Activated gamma-delta T cell treated with anti-CD3 and anti-CD28 coated beads, Interleukin-2, amount 50 U/mL, for 16 hours (primary cell): ENCODE measurements at regions not wholly inside any gene's neighbourhood (a gene's known extent, or its start where the extent isn't known, plus 50 kb on each side); places are given as distances from the start of the nearest gene placed in this dataset.

Source experiments
- DNase-seq: peaks from one replicate; pipeline ENCODE4 v3.0.0-alpha.2; 2020; ENCODE audit warnings: low read depth

GRCh38 chr2:9681427-9681817 lies 50.6 kb upstream of the YWHAQ start:
- peak; percentile 17 for DNase-seq

GRCh38 chr2:9685637-9686036 lies 54.8 kb upstream of the YWHAQ start:
- DNase-seq = no peak

DNA sequence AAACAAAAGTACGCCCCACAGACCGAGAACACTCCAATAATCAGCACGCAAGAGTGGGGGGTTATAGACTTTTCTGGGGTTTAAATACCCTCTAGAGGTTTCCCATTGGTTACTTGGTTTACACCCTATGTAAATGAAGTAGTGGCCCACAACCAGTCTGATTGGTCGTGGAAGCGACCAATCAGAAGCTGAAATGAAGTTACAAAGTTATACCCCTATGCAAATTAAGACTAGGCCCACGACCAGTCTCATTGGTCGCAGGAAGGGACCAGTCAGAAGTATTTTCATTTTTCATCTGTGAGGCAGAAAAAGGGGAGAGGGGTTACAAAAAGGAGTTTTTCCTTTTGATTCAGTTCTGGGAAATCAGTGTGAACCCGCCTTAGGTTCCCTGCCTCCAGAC lies 55.3 kb upstream of the YWHAQ start:
- no peak for DNase-seq

DNA sequence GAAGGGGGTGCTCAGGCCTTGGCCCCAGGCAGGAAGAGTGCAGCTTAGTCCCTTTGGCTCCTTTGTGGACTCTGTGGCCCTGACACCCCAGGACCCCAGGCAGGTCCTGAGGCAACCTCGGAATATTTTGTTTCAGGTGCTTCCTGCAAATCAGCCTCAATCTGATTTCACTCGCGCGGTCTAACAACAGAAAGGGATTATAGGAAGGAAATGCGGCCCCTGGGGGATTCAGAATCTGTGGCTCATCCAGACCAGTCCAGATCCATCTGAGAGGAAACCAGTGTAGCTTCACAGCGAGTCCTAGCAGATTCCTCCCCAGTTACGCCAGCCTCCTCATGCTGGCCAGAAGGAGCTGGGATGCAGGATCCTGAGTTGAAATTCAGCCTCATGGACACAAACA lies 59.5 kb upstream of the YWHAQ start:
- DNase-seq = no peak

- no peak for DNase-seq
Measured at GRCh38 chr2:9690716-9691498, 60.1 kb upstream of the YWHAQ start.

GRCh38 chr2:9692456-9693195 lies 61.8 kb upstream of the YWHAQ start:
- no peak for DNase-seq

DNA sequence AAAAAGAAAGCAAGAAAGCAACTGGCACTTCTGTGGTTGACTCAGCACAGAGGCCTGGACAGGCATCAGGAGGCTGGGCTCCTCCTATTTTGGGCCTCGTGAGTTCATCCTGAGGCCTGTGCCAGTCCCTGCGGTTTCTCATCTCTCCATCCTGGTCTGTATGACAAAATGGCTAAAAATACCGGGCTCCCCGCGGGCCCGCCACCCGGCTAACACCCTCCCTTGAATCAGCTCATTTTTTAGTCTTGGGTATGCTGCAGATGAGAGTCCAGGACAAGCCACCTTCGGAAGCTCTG lies 62.3 kb upstream of the YWHAQ start:
- no peak for DNase-seq

DNA sequence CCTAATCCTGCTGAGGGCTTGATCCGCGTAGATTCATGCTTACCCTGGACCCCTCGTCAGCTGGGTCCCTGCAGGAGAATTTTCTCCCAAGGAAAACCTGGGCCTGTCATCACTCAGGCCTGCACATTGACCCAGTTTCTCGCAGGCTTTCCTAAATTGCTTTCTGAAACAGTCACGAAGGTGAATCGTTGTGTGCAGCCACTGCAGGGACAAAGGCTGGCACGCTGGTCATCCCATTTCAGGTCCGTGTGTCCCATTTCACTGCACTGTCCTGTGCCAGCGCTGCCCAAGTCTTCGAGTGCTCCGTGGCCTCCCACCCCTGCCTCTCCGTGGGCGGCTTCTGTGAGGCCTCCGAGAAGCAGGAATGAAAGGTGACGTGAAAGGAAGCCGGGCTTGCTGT lies 62.8 kb upstream of the YWHAQ start:
- DNase-seq = no peak

- DNase-seq = no peak
Measured at GRCh38 chr2:9694661-9695234, 64.0 kb upstream of the YWHAQ start.

DNA sequence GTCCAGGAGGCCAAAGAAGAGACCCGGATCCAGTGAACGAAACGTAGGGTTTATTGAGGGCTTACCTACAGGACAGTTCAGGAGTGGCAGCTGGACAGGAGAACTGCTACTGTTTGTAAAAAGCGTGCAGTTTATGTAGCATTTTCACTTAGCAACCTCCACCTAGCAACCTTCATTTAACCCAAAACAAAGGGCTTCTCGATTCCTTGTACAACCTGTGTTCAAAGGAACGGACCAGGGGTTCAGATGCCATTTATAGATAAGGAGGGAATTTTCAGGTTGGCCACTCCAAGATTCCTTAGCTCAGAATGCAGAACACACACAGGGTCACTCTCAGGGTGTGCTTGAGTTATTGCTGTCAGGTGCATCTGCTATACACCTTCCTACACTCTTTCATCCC lies 65.1 kb upstream of the YWHAQ start:
- no peak for DNase-seq

DNA sequence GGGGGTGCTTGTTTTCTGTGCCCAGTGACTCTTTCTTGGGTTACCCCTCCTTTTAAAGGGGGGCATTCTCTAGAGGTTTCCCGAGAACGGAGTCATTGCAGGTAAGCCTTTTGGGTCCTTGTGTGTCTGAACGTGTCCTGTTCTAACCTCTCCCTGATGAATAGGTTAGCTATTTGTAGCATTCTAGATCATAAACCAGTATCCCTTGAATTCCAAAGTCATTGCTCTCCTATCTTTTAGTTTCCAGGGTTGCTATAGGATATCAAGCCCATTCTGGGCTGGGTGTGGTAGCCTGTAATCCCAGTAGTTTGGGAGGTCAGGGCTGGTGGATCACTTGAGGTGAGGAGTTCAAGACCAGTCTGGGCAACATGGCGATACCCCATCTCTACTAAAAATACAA lies 65.9 kb upstream of the YWHAQ start:
- no peak for DNase-seq

DNA sequence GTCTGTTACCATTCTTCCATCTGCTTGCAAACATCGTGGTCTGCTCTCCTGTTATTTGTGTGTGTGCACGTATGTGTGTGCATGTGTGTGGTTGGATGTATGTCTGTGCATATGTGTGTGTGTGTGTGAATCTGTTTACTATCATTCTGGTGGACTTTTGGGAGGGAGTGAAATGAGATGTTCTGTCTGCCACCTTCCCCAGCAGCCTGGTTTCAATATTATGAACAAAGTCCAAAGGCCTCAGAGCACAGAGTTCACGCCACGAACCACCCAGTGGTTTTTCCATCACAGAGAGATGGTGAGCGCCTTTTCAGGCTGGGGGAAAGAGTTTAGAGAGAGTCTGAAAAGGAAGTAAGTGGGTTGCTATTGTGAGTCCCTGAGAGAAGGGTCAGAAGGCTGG lies 67.1 kb upstream of the YWHAQ start:
- DNase-seq = no peak

GRCh38 chr2:9699139-9700108 lies 68.6 kb upstream of the YWHAQ start:
- DNase-seq = no peak

DNA sequence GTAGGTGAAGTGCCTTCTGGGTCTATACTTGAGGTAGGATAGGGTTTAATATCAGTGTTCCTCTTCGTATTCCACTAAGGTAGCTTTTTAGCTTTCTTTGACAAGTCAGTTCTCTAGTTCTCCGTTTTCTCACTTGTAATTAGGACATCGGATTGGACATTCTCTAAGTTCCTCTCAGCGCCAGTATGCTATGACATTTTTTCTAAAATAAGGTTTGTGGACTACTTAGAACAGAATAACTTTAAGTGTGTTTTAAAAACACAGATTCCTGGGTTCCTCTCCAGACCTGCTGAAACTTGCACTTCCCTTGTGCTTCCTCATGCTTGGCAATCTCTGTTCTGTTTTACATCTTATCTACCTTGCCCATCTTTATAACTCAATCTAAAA lies 69.3 kb upstream of the YWHAQ start:
- DNase-seq = no peak

GRCh38 chr2:9702604-9703084 lies 71.8 kb upstream of the YWHAQ start:
- DNase-seq = no peak

GRCh38 chr2:9703085-9703678 lies 72.4 kb upstream of the YWHAQ start:
- DNase-seq = peak; percentile 85

- peak; percentile 12 for DNase-seq
Measured at GRCh38 chr2:9703701-9704221, 73.0 kb upstream of the YWHAQ start.

GRCh38 chr2:9704600-9704999 lies 73.8 kb upstream of the YWHAQ start:
- DNase-seq = no peak

DNA sequence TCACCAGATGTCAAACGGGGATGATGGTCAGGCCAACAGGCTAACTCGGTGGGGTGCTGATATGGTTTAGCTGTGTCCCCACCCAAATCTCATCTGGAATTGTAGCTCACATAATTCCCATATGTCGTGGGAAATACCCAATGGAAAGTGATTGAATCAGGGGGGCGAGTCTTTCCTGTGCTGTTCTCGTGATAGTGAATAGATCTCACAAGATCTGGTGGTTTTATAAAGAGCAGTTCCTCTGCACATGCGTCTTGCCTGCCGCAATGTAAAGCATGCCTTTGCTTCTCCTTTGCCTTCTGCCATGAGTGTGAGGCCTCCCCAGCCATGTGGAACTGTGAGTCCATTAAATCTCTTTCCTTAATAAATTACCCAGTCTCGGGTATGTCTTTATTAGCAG lies 74.4 kb upstream of the YWHAQ start:
- no peak for DNase-seq

GRCh38 chr2:9707008-9707407 lies 76.2 kb upstream of the YWHAQ start:
- DNase-seq = no peak

DNA sequence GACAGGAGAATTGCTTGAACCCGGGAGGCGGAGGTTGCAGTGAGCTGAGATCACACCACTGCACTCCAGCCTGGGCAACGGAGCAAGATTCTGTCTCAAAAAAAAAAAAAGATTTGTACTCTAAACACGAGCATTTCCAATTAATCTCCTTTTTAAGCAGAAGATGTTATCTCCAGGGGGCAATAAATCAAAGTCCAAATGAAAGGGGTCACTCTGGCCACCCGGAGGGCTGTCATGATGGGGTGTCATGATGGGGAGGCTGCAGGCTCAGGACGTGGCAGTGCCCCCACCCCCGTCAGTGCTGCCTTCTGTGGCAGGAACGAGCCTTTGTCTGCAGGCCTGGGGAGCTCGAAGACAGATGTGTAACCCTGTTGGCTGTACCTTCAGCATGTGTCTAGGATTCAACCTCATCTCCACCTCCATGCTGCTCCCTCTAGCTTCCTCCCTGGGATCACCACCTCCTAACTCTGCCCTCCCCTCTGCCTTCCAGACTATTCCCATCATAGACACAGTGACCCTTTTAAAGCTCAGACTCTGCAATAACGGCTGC lies 76.9 kb upstream of the YWHAQ start:
- DNase-seq = no peak
